Pancreas (tissue), 10 donors: ENCODE measurements at regions not wholly inside any gene's neighbourhood (a gene's known extent, or its start where the extent isn't known, plus 50 kb on each side); places are given as distances from the start of the nearest gene placed in this dataset.

Experiments
- ATAC-seq, 4 donors: fragments of 200-7000 bp; cut with Tn5 transposase; one replicate each; pipeline versions ENCODE4 v1.8.0 to v1.9.1; 2020; ENCODE audit warnings: mild to moderate bottlenecking in 4 of 4, moderate library complexity in 4 of 4
- DNase-seq, 6 donors: peaks; one replicate each; pipeline ENCODE4 v3.0.0-alpha.2; 2020
- FAIRE-seq: peaks from 2 replicates; lab custom pipeline; 2012; peaks lifted over from hg19 to GRCh38; lab: Jason Lieb, UNC
- H3K27ac ChIP-seq, 4 donors: fragments of 200-600 bp; sonication (generic); 1 replicate in 3 of 4; 2 replicates in 1 of 4; pipeline versions ENCODE4 v1.5.0 to v1.8.0; 2020
- H3K27me3 ChIP-seq, 4 donors: fragments of 200-600 bp; one replicate each; pipeline ENCODE4 v1.8.0; 2021
- H3K36me3 ChIP-seq, 3 donors: fragments of 200-600 bp; sonication (generic) in 1 of 3; one replicate each; pipeline versions ENCODE4 v1.5.0 to v1.8.0; 2020 to 2021
- H3K4me1 ChIP-seq, 3 donors: fragments of 200-600 bp; one replicate each; pipeline ENCODE4 v1.8.0; 2021
- H3K4me3 ChIP-seq, 4 donors: fragments of 200-600 bp; sonication (generic) in 2 of 4; one replicate each; pipeline versions ENCODE4 v1.5.0 to v1.8.0; 2020 to 2021
- H3K9me3 ChIP-seq, 4 donors: fragments of 200-600 bp; one replicate each; pipeline ENCODE4 v1.8.0; 2021
- WGBS, 2 donors: extraction: QIAGEN DNeasy Blood & Tissue Kit; methylation state at CpG; one replicate each; pipeline ENCODE4 v1.1.7; 2013; 5-methylcytosine and 5-hydroxymethylcytosine counted together
- intact Hi-C, 3 donors: fragments of 100-400 bp; cut with DNase I; formaldehyde crosslinking; loops; one replicate each; pipeline versions ENCODE4 v1.11.1 to v1.14.2; 2022
- TF ChIP-seq, protein P1 (sequence below), 4 donors: fragments of 200-600 bp; sonication (generic) in 3 of 4; IDR thresholded peaks; one replicate each; pipeline versions ENCODE4 v1.5.0 to v1.8.0; 2021; ENCODE audit warnings: antibody characterized with exemption in 4 of 4
- donor health status: healthy with polysubstance abuse.
- donor health status: DM: no; HTN: no; CAD: no; lungs with moderate emphysema.
- donor health status: DM: no; HTN: no; CAD: no.
- donor health status: control.
- donor health status: control.
- donor health status: Bipolar disorder and iron deficiency.
- donor health status: DM: yes; HTN: yes; CAD: no.
- donor health status: DM: no; HTN: no; CAD: no.
- donor health status: DM: no; HTN: no; CAD: no.
- donor health status: DM: yes; HTN: yes; CAD: no.

DNA sequence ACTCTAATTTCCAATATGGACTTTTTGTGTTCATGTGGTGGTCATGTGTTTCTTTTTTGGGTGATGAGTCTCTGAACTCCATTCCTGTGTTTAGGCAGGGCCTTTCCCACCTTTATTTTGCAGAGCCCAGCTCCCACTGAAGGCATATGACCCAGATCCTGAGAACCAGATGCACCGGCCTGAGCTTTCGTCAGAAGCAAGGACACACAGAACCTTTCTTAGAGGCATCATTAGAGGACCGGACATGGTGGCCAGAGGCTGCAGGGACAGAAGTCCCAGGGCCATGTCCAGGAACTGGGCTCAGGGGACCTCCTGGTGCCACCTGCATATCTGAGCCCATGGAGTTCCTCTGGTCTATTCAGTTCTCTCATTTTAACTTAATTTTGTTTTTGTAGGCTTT lies 200.9 kb upstream of the ZNF32 start:
- no peak for ATAC-seq
- no peaks in the 10 kb centered on the region for H3K9me3 ChIP-seq
- H3K27me3 ChIP-seq, result no peaks in the 10 kb centered on the region
- TF ChIP-seq, protein P1, sequence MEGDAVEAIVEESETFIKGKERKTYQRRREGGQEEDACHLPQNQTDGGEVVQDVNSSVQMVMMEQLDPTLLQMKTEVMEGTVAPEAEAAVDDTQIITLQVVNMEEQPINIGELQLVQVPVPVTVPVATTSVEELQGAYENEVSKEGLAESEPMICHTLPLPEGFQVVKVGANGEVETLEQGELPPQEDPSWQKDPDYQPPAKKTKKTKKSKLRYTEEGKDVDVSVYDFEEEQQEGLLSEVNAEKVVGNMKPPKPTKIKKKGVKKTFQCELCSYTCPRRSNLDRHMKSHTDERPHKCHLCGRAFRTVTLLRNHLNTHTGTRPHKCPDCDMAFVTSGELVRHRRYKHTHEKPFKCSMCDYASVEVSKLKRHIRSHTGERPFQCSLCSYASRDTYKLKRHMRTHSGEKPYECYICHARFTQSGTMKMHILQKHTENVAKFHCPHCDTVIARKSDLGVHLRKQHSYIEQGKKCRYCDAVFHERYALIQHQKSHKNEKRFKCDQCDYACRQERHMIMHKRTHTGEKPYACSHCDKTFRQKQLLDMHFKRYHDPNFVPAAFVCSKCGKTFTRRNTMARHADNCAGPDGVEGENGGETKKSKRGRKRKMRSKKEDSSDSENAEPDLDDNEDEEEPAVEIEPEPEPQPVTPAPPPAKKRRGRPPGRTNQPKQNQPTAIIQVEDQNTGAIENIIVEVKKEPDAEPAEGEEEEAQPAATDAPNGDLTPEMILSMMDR (IDR thresholded peaks at IDR 0.05), result no peak
- no peak overlapping the region for H3K27ac ChIP-seq
- DNase-seq, result no peak
- H3K4me3 ChIP-seq, result no peak overlapping the region
- intact Hi-C loops, result no loop called here
- H3K4me1 ChIP-seq, result peaks cover 0 to 10% (median 5%) of the 10 kb centered on the region in 3 donors
- no peak for FAIRE-seq
- WGBS, 2 donors, result 94 to 95% methylated on average over 3 of the region's 3 CpGs
- H3K36me3 ChIP-seq, result no peaks in the 10 kb centered on the region

DNA sequence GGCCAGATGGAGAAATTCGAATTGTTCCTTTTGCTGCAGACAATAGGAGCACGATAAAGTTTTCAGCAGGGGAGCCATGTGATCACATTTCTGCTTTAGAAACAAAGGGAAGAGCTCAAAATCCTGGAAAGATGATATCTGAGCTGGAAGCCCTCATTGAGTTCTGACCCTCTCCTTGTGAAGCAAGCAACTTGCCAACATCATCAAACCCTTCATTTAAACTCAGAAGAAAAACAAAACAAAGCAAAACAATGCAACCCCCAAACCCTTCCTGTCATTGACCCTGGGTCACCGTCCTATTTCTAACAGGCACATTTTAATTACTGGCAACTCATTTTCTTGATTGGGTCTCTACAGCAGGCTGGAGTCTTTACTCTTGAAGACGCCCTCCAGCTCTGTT lies 198.3 kb upstream of the ZNF32 start:
- no peak for ATAC-seq

DNA sequence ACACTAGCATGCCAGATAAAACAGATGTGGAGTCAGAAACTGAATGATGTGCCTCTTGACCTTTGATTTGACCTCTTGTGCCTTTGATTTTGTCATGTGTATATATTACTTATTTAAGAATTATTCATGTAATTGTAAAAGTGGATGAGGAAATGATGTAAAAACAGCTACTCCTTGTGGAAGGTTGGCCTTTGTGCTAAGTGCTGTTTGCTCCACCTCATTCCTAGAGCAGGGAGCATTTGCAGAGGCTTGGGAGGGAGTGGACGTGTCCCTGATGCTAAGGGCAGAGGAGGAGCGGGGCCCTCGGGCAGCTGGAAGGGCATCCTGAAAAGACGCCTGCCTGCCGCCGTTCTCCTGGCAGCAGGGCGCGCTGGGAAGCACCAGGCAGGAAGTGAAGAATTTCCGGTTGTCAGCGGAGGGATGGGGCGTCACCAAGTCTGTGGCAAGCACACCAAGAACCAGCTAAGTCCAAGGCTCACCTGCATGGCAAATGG lies 197.6 kb upstream of the ZNF32 start:
- DNase-seq, result no peak
- H3K27ac ChIP-seq, result no peak overlapping the region
- TF ChIP-seq, protein P1 (IDR thresholded peaks at IDR 0.05), result no peak
- no peak overlapping the region for H3K4me3 ChIP-seq
- WGBS, 2 donors, result 73 to 80% methylated on average over 11 of the region's 11 CpGs
- intact Hi-C loops, result no loop called here
- H3K36me3 ChIP-seq, result no peaks in the 10 kb centered on the region
- H3K27me3 ChIP-seq, result no peaks in the 10 kb centered on the region
- no peak for FAIRE-seq
- peaks cover 0 to 5% (median 1%) of the 10 kb centered on the region in 3 donors for H3K4me1 ChIP-seq
- H3K9me3 ChIP-seq, result no peaks in the 10 kb centered on the region
- no peak for ATAC-seq

More for the DNA sequence above, 198.3 kb upstream of the ZNF32 start:
- no peaks in the 10 kb centered on the region for H3K36me3 ChIP-seq
- H3K4me3 ChIP-seq, result no peak overlapping the region
- H3K27ac ChIP-seq, result no peak overlapping the region
- intact Hi-C loops, result no loop called here
- FAIRE-seq (no peak), DNase-seq (no peak)
- 71 to 80% methylated on average over 4 of the region's 4 CpGs for WGBS, 2 donors
- H3K27me3 ChIP-seq, result no peaks in the 10 kb centered on the region
- TF ChIP-seq, protein P1 (IDR thresholded peaks at IDR 0.05), result no peak
- peaks cover 0 to 10% (median 5%) of the 10 kb centered on the region in 3 donors for H3K4me1 ChIP-seq
- H3K9me3 ChIP-seq, result no peaks in the 10 kb centered on the region

DNA sequence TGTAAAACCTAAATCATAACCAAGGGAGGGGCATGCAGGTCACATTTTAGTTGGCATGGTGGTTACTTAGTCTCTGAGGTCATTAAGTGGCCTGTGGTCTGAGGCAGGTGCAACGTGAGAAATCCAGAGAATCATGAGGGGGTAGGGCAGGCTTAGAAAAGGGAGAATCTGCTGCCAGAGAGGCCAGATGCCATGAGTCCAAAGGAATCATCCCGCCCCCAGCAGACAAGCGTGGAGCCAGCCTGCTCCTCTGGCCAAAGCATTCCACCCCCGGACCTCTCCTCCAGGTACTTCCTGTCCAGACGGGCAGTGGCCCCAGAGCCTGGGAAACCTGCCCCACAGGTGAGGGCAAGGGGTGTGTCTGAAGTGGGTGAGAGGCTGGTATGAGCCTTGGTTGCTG lies 196.4 kb upstream of the ZNF32 start:
- intact Hi-C loops, result no loop called here
- FAIRE-seq (no peak), DNase-seq (no peak), ATAC-seq (no peak)
- Histone ChIP-seq H3K27ac (no peak overlapping the region), H3K36me3 (no peaks in the 10 kb centered on the region), H3K4me3 (no peak overlapping the region), H3K4me1 (no peaks in the 10 kb centered on the region), H3K27me3 (no peaks in the 10 kb centered on the region), H3K9me3 (no peaks in the 10 kb centered on the region)
- TF ChIP-seq, protein P1 (IDR thresholded peaks at IDR 0.05), result no peak
- WGBS, 2 donors, result 87 to 88% methylated on average over 5 of the region's 5 CpGs

DNA sequence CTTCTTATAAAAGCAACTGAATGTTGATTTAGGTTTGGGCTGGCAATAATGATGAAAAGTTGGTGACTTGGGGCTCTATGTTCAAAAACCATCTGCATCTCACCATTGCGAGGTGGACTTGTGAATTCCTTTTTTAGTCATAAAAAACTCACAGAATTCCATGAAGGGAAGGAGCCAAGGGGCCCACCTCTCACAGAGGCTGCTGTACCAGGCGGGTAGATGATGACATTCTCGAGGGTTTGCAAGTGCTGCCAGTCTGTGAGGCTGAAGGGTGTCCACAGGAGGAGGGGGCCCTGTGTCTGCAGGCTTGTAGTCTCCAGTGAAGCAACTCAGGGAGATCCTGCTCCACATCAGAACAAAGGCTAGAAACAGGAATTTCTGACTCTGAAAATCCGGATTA lies 195.5 kb upstream of the ZNF32 start:
- no peak overlapping the region for H3K4me3 ChIP-seq
- H3K9me3 ChIP-seq, result no peaks in the 10 kb centered on the region
- TF ChIP-seq, protein P1 (IDR thresholded peaks at IDR 0.05), result no peak
- ATAC-seq (no peak), FAIRE-seq (no peak), DNase-seq (no peak)
- WGBS, 2 donors, result 81 to 90% methylated on average over 4 of the region's 4 CpGs
- no peaks in the 10 kb centered on the region for H3K27me3 ChIP-seq
- intact Hi-C loops, result no loop called here
- no peaks in the 10 kb centered on the region for H3K4me1 ChIP-seq
- no peak overlapping the region for H3K27ac ChIP-seq
- H3K36me3 ChIP-seq, result no peaks in the 10 kb centered on the region
